ENCODE measurements at regions not wholly inside any gene's neighbourhood (a gene's known extent, or its start where the extent isn't known, plus 50 kb on each side); places are given as distances from the start of the nearest gene placed in this dataset.

GRCh38 chr5:92418341-92418740 lies 1035.2 kb upstream of the ARRDC3 start:
- Mint-ChIP-seq H3K4me3 (no peak overlapping the region), H3K27ac (no peak overlapping the region), H3K36me3 (no peaks in the 10 kb centered on the region), H3K4me1 (no peaks in the 10 kb centered on the region), H3K27me3 (ENCODE audit: low read depth in 2 of 2) (no peaks in the 10 kb centered on the region), H3K9me3 (peaks cover 10 to 13% of the 10 kb centered on the region in 2 donors)
- H3K9me3 ChIP-seq (ENCODE audit: control insufficient read depth, insufficient read depth, low read length), result peaks cover 7% of the 10 kb centered on the region
- intact Hi-C loops (cut with micrococcal nuclease), result no loop called here
- ATAC-seq (no peak), DNase-seq (no peak)
- no peak for TF ChIP-seq CTCF (IDR thresholded peaks at IDR 0.05)
- no peak overlapping the region for H3K4me3 ChIP-seq (ENCODE audit: low read length)
- WGBS (ENCODE audit: insufficient coverage), result 71% methylated on average over 1 of the region's 3 CpGs
- no peaks in the 10 kb centered on the region for H3K27me3 ChIP-seq (ENCODE audit: control insufficient read depth, insufficient read depth, low read length)
- no peak overlapping the region for H3K27ac ChIP-seq (ENCODE audit: low read length)
- H3K36me3 ChIP-seq (ENCODE audit: control insufficient read depth, insufficient read depth, low read length), result no peaks in the 10 kb centered on the region
- no peaks in the 10 kb centered on the region for H3K4me1 ChIP-seq (ENCODE audit: control insufficient read depth, insufficient read depth, low read length)

- ATAC-seq (no peak), DNase-seq (no peak)
- WGBS (ENCODE audit: insufficient coverage), result 80% methylated on average over 2 of the region's 2 CpGs
- H3K4me1 Mint-ChIP-seq, result no peaks in the 10 kb centered on the region
- H3K9me3 Mint-ChIP-seq, result peaks cover 5 to 25% of the 10 kb centered on the region in 2 donors
- Histone ChIP-seq H3K27me3 (ENCODE audit: control insufficient read depth, insufficient read depth, low read length) (no peaks in the 10 kb centered on the region), H3K4me3 (ENCODE audit: low read length) (no peak overlapping the region), H3K36me3 (ENCODE audit: control insufficient read depth, insufficient read depth, low read length) (no peaks in the 10 kb centered on the region), H3K4me1 (ENCODE audit: control insufficient read depth, insufficient read depth, low read length) (no peaks in the 10 kb centered on the region), H3K9me3 (ENCODE audit: control insufficient read depth, insufficient read depth, low read length) (no peaks in the 10 kb centered on the region), H3K27ac (ENCODE audit: low read length) (no peak overlapping the region)
- no peak for TF ChIP-seq CTCF (IDR thresholded peaks at IDR 0.05)
- no peaks in the 10 kb centered on the region for H3K27me3 Mint-ChIP-seq (ENCODE audit: low read depth in 2 of 2)
- H3K4me3 Mint-ChIP-seq, result no peak overlapping the region
- no peak overlapping the region for H3K27ac Mint-ChIP-seq
- intact Hi-C loops (cut with micrococcal nuclease), result no loop called here
- peaks cover 5% of the 10 kb centered on the region for H3K36me3 Mint-ChIP-seq
Measured at GRCh38 chr5:92409134-92409533, 1026.0 kb upstream of the ARRDC3 start.

GRCh38 chr5:92402956-92403702 lies 1020.0 kb upstream of the ARRDC3 start:
- Histone ChIP-seq H3K36me3 (ENCODE audit: control insufficient read depth, insufficient read depth, low read length) (no peaks in the 10 kb centered on the region), H3K4me3 (ENCODE audit: low read length) (no peak overlapping the region), H3K9me3 (ENCODE audit: control insufficient read depth, insufficient read depth, low read length) (no peaks in the 10 kb centered on the region), H3K27ac (ENCODE audit: low read length) (no peak overlapping the region), H3K4me1 (ENCODE audit: control insufficient read depth, insufficient read depth, low read length) (no peaks in the 10 kb centered on the region), H3K27me3 (ENCODE audit: control insufficient read depth, insufficient read depth, low read length) (no peaks in the 10 kb centered on the region)
- DNase-seq (no peak), ATAC-seq (no peak)
- Mint-ChIP-seq H3K4me1 (no peaks in the 10 kb centered on the region), H3K27me3 (ENCODE audit: low read depth in 2 of 2) (no peaks in the 10 kb centered on the region), H3K4me3 (no peak overlapping the region), H3K27ac (no peak overlapping the region), H3K36me3 (peaks cover 5% of the 10 kb centered on the region), H3K9me3 (peaks cover 3 to 13% of the 10 kb centered on the region in 2 donors)
- TF ChIP-seq CTCF (IDR thresholded peaks at IDR 0.05), result no peak
- WGBS (ENCODE audit: insufficient coverage), result 93% methylated on average over 7 of the region's 7 CpGs
- intact Hi-C loops (cut with micrococcal nuclease), result no loop called here

- intact Hi-C loops (cut with micrococcal nuclease), result no loop called here
- Mint-ChIP-seq H3K27ac (no peak overlapping the region), H3K9me3 (peaks cover 5 to 13% of the 10 kb centered on the region in 2 donors), H3K4me1 (no peaks in the 10 kb centered on the region), H3K36me3 (peaks cover 5% of the 10 kb centered on the region), H3K27me3 (ENCODE audit: low read depth in 2 of 2) (no peaks in the 10 kb centered on the region), H3K4me3 (no peak overlapping the region)
- no peak for ATAC-seq
- no peak overlapping the region for H3K27ac ChIP-seq (ENCODE audit: low read length)
- no peak for DNase-seq
- H3K9me3 ChIP-seq (ENCODE audit: control insufficient read depth, insufficient read depth, low read length), result no peaks in the 10 kb centered on the region
- WGBS (ENCODE audit: insufficient coverage), result 58% methylated on average over 2 of the region's 2 CpGs
- H3K4me3 ChIP-seq (ENCODE audit: low read length), result no peak overlapping the region
- no peaks in the 10 kb centered on the region for H3K4me1 ChIP-seq (ENCODE audit: control insufficient read depth, insufficient read depth, low read length)
- no peaks in the 10 kb centered on the region for H3K36me3 ChIP-seq (ENCODE audit: control insufficient read depth, insufficient read depth, low read length)
- no peak for TF ChIP-seq CTCF (IDR thresholded peaks at IDR 0.05)
- H3K27me3 ChIP-seq (ENCODE audit: control insufficient read depth, insufficient read depth, low read length), result no peaks in the 10 kb centered on the region
Measured at GRCh38 chr5:92402045-92402444, 1018.9 kb upstream of the ARRDC3 start.
